ENCODE measurements at regions not wholly inside any gene's neighbourhood (a gene's known extent, or its start where the extent isn't known, plus 50 kb on each side); places are given as distances from the start of the nearest gene placed in this dataset.

DNA sequence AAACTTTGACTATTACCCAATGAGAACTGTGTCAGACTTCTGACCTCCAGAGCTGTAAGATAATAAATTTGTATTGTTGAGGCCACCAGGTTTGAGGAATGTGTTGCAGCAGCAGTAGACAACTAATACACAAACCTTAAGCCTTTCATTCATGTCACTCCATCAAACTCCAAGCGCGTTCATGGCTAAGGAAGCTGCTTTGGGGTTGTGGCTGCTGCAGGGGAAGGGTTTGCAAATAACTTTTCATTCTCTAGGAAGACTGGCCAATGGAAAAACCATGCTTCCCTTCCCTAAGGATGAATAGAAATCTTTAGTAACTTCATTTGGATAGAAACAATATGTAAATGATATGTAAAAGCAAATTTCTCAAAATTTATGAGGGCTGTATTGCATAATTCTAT lies 170.4 kb downstream of the RHOU start:
- H3K36me3 ChIP-seq (ENCODE audit: low read depth), result no peaks in the 10 kb centered on the region
- no peak overlapping the region for H3K4me3 ChIP-seq
- no peak for ATAC-seq
- intact Hi-C loops (cut with DNase I, micrococcal nuclease), result no loop called here
- H3K4me1 ChIP-seq (ENCODE audit: low read depth), result peaks cover 7% of the 10 kb centered on the region
- no peaks in the 10 kb centered on the region for H3K9me3 ChIP-seq
- TF ChIP-seq, protein P1, sequence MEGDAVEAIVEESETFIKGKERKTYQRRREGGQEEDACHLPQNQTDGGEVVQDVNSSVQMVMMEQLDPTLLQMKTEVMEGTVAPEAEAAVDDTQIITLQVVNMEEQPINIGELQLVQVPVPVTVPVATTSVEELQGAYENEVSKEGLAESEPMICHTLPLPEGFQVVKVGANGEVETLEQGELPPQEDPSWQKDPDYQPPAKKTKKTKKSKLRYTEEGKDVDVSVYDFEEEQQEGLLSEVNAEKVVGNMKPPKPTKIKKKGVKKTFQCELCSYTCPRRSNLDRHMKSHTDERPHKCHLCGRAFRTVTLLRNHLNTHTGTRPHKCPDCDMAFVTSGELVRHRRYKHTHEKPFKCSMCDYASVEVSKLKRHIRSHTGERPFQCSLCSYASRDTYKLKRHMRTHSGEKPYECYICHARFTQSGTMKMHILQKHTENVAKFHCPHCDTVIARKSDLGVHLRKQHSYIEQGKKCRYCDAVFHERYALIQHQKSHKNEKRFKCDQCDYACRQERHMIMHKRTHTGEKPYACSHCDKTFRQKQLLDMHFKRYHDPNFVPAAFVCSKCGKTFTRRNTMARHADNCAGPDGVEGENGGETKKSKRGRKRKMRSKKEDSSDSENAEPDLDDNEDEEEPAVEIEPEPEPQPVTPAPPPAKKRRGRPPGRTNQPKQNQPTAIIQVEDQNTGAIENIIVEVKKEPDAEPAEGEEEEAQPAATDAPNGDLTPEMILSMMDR (IDR thresholded peaks at IDR 0.05), result no peak
- DNase-seq, result no peak

DNA sequence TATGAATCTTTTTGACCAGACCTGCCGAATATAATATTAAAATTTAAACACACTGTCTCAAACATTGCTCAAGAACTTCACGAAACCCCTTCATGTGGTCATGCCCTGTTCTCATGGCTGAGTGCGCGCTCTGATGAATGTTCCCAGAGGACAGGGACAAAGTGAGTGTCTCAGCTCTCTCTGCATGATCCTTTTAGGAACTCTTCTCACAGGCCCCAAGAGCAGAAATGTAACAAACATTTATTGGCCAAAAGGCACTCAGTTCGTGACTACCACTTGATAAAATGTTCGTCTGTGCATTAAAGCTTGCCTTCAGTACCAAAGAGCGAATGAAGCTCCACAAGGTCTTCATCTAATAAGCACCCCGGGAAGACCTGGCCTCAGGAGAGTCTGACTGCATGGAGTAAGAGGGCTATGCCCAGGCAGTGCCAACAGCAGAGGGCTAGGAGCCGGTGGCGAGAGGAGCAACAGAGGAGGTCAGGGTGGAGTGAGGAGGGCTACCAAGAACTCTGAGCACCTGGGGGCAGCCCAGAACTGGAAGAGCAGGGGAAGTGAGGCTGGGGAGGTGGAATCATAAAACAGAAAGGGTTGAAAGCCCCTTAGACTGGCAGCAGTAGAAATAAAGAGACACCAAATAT lies 171.1 kb downstream of the RHOU start:
- H3K36me3 ChIP-seq (ENCODE audit: low read depth), result no peaks in the 10 kb centered on the region
- intact Hi-C loops (cut with DNase I, micrococcal nuclease), result no loop called here

DNA sequence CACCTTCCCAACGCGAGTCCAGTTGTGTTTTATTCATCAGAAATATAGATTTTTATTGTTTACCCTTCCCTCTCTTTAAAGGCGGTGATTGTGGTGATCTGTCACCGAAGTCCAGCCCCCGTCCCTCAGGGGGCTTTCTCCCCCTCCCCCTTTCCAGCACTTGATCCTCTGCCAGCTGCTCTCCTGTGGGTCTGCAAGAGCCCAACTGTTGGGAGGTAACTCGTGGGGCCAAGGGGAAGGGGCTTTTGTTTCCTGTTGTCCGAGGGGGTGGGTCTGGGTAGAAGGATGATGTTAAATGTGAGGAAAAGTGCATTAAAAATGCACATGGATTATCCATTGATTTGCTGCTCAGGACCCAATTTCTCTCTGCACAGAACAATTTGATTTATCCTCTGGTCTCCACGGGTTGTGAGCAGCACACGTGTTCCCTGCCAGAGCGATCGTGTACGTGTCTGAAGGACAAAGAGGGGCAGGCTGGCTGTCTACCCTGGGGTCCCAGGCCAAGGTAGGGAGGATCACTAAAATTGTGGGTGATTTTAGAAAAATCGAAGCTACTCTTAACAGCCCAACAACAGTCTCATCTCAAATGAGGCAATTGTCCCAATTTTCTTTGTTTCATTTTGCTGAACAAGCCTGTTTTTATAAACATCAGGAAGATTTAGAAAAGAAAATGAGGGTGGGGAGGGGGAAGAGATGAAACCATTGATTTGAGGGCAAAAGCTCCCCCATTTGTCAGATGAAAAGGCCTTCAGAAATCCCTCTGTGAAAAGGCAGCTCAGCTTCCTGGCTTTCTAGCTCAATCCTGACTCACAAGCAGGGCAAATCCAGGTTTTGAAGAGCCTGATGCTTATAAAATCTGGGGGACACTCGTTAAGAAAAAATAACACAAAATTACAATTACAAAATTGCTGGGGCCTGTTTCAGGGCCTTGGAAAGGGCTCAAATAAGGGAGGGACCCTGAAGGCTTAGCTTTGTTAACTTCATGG lies 176.2 kb downstream of the RHOU start:
- H3K9me3 ChIP-seq, result no peaks in the 10 kb centered on the region
- ATAC-seq (no peak), DNase-seq (no peak)
- no peak overlapping the region for H3K4me3 ChIP-seq
- intact Hi-C loops (cut with DNase I, micrococcal nuclease), result no loop called here
- no peaks in the 10 kb centered on the region for H3K36me3 ChIP-seq (ENCODE audit: low read depth)
- H3K4me1 ChIP-seq (ENCODE audit: low read depth), result no peaks in the 10 kb centered on the region
- TF ChIP-seq, protein P1 (IDR thresholded peaks at IDR 0.05), result no peak

More for the DNA sequence above, 171.1 kb downstream of the RHOU start:
- Histone ChIP-seq H3K9me3 (no peaks in the 10 kb centered on the region), H3K4me1 (ENCODE audit: low read depth) (peaks cover 7% of the 10 kb centered on the region), H3K4me3 (no peak overlapping the region)
- no peak for ATAC-seq
- DNase-seq, result no peak
- TF ChIP-seq, protein P1 (IDR thresholded peaks at IDR 0.05), result no peak

DNA sequence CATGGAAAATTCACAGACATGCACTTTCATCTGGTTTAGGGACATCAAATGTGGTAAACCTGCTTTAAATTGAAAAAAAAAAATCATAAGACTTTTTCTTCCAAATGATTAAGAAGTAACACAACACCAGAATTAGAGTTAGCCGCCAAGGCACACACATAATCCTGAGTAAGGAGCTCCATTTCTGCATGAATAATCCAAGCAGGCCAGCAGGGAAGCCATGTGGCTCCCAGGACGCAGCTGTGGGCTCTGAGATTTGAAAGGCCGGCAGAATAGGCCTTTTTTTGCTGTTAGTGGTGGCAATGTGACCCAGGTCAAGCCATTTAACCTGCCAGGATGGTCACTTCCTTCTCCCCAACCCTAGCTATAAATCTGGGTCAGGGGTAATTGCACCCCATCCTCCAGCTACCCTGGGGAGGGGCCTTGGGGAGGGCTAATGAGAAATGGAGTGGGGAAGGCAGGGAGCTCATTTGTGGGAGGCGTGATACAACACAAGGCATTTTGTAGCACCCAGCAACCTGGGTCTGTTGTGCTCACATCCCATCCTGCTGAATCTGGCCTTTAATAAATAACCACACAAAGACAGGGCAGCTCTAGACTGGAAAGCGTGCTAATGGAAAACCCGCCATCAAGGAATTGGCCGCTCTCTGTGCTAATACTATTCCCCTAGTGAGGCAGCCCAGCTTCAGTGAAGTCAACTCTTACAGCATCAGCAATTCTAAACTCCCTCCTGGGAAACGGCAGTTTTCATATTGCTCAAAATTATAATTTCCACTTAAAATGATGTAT lies 178.5 kb downstream of the RHOU start:
- DNase-seq, result no peak
- Histone ChIP-seq H3K4me3 (no peak overlapping the region), H3K9me3 (no peaks in the 10 kb centered on the region), H3K36me3 (ENCODE audit: low read depth) (no peaks in the 10 kb centered on the region), H3K4me1 (ENCODE audit: low read depth) (no peaks in the 10 kb centered on the region)
- intact Hi-C loops (cut with DNase I, micrococcal nuclease), result no loop called here
- ATAC-seq, result no peak
- TF ChIP-seq, protein P1 (IDR thresholded peaks at IDR 0.05), result no peak

DNA sequence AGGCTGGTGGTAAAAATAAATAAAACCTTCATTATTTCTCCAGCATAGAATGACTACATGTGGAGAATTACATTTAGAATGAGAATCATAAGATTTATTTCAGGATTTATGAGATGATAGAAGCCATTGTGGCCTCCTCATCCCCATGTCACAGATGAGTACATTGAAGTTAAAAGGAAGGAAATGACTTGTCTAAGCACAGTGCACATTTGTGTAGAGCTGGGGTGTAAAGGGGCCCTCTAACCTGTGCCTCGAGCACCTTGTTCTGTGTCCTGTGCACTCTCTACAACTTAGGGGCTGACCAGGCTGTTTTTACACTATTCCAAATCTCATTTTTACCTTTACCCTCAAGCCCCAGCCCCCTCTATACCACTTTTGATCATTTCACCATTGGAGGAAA lies 179.4 kb downstream of the RHOU start:
- intact Hi-C loops (cut with DNase I, micrococcal nuclease), result no loop called here
- ATAC-seq (no peak), DNase-seq (no peak)
- Histone ChIP-seq H3K36me3 (ENCODE audit: low read depth) (no peaks in the 10 kb centered on the region), H3K4me3 (no peak overlapping the region), H3K9me3 (no peaks in the 10 kb centered on the region), H3K4me1 (ENCODE audit: low read depth) (no peaks in the 10 kb centered on the region)
- TF ChIP-seq, protein P1 (IDR thresholded peaks at IDR 0.05), result no peak

All from mucosa of descending colon (tissue), 3 donors.